Stimulated activated CD4-positive, alpha-beta T cell treated with anti-CD3 and anti-CD28 coated beads, Interleukin-12 subunit alpha, Interleukin-12 subunit beta, amount 100 ng/mL, for 48 hours (primary cell): ENCODE measurements at regions not wholly inside any gene's neighbourhood (a gene's known extent, or its start where the extent isn't known, plus 50 kb on each side); places are given as distances from the start of the nearest gene placed in this dataset.
"Not testable (repeated sequence)": the region's sequence is repeated elsewhere in the genome, so short reads cannot be mapped to it uniquely, and the experiment has no call there.

ENCODE experiments used
- DNase-seq, 3 donors: peaks; one replicate each; pipeline ENCODE4 v3.0.0-alpha.2; 2020; ENCODE audit warnings: low read depth in 2 of 3, low spot score in 1 of 3

DNA sequence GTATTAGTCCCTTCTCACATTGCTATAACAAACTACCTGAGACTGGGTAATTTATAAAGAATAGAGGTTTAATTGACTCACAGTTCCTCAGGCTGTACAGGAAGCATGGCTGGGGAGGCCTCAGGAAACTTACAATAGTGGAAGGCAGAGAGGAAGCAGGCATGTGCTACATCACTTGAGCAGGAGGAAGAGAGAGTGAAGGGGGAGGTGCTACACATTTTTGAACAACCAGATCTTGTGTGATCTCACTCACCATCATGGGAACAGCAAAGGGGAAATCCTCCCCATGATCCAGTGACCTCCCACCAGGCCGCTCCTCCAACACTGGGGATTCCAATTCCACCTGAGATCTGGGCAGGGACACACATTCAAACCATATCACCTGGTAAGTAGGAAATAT lies 630.6 kb downstream of the QKI start:
- DNase-seq, result no peak

DNA sequence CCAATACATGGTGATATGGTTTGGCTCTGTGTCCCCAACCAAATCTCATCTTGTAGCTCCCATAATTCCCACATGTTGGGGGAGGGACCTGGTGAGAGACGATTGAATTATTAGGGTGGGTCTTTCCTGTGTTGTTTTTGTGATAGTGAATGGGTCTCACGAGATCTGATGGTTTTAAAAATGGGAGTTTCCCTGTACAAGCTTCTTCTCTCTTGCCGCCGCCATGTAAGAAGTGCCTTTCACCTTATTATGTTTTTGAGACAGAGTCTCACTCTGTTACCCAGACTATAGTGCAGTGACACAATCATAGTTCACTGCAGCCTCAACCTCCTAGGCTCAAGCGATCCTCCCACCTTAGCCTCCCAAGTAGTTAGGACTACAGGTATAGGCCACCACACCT lies 629.1 kb downstream of the QKI start:
- not testable (repeated sequence) for DNase-seq

DNA sequence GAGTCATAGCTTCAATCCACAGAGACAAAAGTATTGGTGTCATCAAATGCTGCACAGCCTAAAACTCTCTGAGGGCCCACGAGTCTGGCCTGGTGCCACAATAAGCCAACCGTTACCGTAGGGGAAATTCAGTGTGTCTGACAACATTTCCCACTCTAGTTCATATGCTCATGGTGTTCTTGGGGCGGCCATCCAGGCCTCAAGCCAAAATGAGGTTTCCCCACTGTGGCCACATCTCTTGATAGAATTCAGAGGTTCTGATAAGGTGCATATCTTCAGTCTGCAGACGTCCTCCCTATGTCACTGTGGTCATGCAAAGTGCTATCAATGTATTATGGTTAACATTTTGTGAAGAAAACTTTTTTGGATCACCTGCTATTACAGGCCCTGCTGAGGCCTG lies 627.7 kb downstream of the QKI start:
- no peak for DNase-seq

DNA sequence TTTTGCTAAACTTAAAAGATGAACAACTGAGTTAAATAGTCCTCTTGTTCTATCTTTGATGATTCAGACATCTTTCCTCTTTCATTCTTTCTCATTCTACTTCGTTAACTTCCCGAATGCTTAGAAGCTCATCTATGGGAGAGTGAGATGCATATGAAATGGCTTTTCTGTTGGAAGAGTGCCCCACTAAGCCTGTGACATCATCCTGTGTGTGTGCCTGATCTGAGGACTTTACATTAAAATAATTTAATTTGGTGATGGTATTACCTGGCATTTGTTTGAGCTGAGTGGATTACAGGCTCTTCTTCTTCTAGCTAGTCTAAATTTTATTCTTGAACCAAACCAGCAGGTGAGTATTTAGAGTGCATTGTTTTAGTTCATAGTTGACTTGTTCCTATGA lies 626.5 kb downstream of the QKI start:
- DNase-seq, result no peak

DNA sequence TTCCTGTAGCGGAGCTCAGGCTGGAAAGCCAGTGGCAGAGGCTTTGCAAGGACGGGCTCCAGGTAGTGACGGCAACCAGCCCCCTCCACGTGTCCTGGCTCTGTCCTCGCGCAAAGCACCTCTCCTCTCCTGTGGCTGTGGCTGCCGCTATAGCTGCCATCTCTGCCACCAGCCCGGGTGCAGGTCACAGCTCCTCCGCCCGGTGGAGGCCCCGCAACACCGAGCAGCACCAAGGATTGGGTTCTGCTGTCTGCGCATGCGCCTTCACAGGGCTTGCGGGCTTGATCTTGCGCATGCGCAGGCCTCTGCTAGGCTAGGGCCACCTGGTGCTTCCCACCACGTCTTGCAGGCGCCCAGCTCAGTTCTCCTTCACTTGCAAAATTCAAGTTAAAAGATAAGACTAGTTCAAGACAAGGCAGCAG lies 625.4 kb downstream of the QKI start:
- peak; percentile 1 to 8 (median 3) for DNase-seq

DNA sequence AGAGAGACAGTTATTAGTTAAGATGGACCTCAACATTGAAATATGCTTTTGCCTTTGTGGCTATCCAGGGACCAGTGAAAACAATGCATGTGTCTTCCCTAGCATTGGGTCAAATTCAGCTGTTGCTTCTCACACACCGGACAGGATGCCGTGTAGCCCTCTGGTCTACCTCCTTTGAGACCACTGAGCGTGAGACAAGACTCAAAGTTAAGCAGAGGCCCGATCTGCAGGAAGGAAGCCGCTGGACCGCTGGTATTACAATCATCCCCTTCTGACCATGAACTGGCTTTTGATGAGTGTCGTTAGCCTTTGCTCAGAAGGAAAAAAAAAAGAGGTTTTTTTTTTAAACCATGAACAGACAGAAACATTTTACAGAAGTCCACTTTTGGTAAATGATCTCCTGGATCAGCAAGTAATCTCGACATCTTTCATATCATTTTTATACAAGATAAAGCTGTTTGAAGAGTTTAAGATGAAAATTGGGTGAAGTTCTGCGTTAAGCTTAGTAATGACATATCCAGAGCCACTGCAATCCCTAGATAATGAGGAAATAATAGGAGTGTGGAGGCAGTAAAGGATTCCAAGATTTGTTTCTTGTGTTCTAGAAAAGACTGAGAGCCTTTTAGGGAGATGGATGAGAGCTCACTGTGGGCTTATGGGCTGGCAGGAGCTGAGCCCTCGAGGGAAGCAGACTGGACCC lies 622.8 kb downstream of the QKI start:
- no peak for DNase-seq

DNA sequence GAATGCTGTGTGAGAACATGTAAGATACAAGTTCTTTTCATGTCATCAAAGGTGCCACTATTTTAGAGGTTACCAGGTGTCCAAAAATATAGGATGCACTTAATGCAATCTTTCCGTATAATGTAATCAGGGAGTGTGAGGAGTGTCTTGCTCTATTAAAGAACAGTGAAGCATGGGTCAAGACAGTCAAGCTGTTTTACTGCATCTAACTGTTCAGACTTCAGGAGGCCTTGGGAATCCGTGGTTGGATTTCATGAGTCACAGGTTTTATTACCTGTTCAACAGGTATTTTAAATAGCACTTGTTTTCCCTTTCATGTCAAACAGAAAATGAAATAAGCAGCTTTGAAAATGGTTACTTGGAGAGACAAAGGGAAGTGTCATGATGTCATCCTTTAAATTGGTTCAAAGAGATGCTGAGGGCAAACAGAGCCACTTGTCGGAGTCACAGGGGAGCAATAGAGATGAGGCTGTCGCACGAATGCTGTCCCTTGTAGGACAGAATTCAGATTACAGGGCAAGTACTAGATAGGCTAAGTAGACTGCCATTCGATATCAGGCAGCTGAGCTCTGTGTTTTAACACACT lies 621.5 kb downstream of the QKI start:
- no peak for DNase-seq

DNA sequence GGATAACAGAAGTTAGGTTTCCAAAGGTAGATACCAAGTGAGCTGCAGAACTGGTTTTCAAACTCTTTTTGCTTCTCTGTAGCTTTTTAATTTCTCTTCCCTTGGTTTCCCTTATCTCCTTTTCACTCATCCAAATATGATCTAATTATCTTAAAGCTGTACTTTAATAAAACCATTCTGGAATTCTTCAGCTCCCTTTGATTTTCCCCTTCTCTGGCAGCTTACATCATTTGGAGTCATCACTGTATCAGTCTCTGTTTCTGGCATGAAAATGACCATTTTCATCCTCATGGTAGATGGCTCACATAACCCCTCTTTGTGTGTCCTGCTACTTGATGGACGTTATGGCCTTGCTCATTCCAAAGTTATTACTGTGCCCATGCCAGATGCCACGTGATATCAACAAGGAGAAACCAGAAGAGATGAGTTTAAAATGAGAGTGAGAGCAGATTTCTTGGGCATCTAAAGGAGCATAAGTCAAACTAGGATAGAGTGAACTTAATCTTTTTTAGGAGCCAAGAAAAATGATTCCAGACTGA lies 620.2 kb downstream of the QKI start:
- no peak for DNase-seq

DNA sequence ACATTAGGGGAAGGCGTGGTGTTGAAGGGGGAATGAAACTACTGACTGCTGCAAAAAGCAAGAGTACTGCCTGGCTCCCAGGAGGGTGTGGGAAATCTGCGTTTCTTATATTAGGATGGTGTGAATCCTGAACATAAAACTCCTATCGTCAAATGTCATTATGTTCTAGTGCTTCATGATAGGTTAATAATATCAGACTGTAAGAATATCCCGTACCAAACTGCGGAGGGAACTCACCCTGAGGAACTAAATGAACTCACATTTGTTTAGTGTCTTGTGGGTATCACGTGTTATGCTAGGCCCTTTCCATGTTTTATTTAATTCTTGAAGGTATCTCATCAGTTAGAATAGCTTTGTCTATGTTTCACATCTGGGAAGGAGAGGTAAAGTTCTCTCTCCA lies 610.7 kb downstream of the QKI start:
- DNase-seq, result no peak

DNA sequence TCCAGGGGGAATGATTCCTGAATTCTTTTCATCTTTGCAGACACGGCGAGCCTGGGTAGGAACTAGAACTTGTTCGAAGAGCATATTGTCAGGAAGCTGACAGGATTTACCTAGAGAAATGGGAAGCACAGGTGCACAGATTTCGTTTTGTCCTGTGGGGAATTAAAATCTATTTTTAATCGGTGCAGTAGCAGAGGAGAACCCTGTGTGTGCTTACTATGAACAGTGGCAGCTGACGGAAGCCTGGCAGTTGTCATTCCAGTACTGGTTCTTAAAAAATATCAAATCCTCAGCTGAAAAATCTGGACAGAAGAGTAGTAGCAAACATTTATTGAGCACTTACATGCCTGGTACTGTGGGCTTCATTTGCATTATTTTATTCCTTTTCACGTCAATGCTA lies 609.0 kb downstream of the QKI start:
- no peak for DNase-seq

DNA sequence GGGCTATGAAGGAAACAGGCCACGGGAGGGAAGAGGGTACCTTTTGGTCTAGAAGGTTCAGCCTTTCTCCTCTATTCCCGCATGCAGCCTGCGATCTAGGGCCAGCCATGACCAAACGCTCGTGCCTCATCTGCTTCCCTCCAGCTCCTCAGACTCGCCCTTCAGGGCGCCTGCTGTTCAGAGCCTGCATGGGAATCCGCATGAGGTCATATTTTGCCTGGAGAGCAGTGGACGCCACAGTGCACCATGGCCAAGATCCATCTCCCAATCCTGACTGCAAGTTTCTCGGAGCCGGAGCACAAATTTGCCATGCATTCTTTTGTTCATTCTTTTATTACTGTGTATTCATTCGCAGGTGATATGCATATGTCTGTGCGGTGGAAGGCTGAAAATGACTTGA lies 608.1 kb downstream of the QKI start:
- DNase-seq, result no peak

DNA sequence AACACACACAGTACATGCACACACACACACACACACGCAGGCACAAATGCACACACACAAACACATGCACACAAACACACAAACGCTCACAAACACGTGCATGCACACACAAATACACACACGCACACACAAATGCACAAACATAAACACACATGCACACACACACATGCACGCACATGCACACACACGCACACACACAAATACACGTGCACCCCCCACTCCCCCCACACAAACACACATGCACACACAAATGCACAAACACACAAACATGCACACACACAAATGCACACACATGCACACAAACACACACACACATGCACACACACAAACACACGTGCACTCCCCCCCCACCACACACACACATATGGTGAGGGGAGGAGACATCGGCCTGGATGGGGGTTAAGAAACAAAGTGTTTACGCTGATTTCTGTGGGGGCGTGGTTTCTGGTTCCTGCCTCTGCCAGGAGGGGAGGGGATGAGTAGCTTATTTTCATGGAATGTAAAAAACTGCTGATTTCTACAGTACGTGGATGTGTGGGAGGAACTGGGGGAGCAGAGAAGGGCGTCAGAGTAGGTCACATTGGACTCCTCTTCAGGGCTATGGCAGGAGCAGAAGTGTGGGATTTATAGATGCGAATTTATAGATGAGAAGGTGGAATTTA lies 607.2 kb downstream of the QKI start:
- no peak for DNase-seq

DNA sequence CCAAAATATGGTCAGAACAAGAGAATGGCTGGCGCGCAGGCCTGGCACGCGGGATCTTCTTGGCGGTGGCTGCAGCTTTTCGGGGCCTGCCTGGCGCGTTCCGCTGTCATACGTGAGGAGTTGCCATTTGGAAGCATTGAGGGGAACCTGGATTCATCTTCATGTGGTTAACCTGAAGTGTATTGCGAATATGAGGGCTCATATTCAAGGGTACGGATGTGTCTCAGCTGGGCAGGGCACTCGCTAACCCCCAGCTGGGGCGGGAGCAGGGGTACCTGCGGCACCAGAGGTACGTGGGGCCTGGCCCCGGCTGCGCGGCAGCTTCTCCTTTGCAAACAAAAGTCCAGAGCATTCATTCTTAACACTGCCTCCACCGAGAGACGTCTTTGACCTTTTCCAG lies 605.6 kb downstream of the QKI start:
- DNase-seq, result no peak

DNA sequence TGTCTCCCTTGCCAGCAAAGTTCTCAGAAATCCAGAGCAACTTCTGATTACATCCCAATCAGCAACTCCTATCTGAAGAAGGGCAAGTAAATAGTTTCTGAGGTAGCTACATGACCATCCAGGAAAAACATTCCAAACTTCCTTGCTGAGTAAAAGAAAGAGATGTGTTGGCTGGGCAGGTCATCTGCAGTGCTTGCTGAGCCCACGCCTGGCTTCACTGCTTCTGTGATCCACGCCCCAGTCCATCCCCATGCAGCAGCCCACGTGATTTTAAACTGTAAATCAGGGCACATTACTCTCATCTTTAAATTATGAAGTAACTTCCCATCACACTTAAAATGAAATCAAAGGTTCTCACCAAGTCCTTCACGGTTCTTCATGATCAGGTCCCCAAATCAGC lies 603.6 kb downstream of the QKI start:
- DNase-seq, result no peak

DNA sequence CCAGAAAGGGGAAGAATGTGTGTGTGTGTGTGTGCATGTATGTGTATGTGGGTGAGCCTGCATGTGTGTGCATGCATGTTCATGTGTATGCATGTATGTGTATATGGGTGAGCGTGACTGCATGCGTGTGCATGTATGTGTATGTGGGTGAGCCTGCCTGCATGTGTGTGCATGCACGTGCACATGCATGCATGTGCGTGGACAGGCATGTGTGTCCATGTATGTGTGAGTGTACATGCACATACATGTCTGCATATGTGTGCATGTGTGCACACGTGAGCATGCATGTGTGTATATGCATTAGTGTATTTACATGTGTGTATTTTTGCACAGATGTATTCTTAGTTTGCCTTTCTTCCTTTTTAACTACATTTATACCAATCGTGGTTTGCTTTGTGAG lies 601.5 kb downstream of the QKI start:
- no peak for DNase-seq

DNA sequence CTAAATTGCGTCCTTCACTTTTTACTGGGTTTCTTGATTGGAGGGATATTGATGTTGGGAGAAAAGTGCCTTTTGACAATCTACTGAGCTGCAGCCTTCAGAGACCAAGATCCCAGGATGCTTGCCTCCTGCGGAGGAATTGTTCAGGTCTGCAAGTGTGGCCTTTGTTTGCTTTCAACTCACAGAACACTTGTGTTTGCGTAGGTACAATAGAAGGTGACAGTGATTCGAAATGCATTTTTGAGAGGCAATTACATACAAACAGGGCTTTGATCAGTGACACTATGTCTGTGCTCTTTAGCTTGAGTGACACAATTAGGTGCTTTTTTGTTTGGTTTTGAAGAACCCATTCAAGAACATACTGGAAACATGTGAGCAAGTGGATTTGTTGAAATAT lies 600.6 kb downstream of the QKI start:
- DNase-seq, result no peak

DNA sequence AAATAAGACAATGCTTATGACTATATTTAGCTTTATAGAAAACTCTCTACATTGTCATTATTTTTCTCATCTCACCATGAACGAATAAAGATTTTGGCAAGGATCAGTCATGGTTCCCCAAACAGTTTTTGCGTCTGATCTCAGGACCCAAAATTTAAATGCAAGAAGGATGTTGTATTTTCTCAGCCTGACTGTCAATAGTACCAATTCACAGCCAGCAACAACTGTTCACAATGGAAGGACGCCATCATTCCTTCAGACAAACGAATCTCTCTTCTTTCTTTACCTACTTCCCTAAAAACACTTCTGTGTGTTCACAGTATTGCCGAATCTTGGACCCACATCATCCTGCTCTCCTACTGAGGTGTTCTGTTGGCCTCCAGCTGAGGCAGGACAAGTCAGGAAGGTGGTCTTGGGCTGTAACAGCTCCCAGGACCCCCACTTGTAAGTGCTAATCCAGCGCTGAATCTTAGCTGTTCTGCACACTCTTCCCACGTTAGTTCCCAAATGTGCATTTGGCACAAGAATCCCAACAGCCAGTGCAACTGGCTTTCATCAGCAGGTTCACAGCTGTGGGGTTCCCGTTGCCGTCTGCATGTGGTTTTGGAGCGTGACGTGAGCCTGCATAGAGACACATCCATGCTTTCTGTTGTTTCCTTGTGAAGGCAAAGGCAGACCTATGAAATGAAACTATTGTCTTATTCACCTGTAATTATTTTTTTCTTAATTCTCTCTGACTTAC lies 600.0 kb downstream of the QKI start:
- DNase-seq, result no peak

DNA sequence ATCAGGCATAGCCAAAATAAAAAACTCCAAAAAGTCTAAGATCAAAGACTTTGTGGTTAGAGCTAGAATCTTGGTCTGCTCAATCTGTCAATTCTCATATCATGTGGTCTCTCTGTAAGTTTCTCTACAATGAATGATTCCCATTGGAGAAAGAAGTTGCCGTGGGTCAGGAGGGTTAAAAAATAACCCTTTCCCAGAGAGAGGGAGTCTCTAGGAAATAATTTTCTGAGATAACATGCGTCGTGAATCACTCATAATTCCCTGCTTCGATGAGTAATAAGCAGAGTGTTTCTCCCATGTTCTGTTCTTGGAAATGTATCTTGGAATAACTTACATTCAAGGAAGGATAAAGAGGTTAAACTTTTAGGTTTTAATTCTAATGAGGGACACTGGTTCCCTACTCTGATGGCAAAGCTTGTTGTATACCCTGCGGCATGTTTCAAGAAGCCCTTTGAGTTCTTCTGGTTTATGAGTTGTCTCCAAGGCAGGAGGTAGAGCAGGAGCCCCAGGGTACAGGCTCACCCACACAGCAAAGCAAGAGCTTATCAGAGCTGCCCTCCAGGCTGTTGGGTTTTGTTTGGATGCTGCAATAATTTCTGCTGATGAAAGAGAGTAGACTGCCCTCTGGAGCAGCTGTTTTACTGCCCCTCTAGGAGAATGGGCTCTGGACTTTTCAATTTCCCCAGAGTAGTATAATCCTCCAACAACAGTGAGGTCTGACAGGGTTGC lies 599.1 kb downstream of the QKI start:
- no peak for DNase-seq

DNA sequence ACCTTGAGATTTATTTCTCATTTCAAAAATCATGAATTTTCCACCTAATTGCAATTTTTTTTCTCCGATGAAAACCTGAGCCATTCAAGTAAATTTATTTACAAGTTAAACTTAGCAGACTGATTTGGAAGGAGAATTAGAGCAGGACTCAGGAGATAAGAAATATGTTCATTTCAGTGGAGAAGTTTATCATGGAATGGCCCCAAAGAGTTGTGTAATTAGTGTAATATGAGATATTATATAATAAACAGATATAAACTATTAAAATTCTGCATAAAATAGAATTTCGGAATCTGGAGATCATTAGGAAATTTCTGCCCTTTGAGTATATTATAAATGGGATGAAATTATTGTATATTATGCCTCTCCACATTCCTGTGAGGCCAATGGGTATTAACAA lies 596.8 kb downstream of the QKI start:
- no peak for DNase-seq

DNA sequence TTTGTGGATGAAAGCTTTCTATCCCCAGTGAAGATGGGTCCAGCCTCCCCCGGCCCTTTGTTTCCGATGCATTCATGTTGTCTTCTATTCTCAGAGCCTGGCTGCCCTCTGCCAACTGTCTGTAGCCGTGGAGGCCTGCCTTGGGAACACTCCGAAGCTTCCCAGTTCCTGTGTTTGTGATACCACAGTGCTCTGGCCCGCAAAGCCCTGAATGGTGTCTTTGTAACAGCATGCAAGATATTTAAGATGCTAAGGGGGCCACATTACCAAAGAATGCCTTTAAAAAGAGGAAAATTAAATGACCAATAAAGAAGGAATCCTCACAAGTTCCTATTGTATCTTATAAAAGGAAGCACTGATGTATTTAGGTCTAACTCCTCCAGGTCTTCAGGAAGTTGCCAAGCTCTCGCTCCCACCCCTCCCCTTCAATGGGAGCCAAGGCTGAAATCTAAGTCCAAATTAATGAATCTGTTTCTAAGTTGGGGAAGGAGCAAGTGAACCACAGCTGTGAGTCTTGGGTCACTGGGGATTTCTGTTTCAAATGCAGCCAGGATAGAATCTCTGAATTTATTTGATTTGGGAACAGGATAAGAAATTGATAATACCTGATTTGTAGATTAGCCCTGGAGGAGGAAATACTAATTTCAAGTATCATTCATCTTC lies 596.1 kb downstream of the QKI start:
- no peak for DNase-seq

DNA sequence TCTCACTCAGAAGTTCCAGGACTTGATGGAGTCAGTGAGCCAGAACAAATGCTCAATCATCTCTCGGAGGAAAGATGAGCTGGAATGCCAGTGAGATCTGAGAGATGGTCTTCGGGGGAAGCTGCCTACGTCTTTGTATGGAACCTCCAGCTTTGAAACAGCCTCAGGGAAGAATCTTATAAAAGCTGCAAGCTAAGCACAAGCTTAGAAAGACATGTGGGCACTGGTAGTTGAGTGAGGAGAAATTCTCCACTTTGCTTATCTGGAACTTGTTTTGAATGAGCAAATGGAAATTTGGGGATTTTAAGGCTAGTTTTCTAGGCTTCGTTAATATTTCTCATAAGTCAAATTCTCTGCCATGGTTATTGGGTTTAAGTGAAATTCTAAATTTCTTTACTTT lies 594.4 kb downstream of the QKI start:
- DNase-seq, result no peak
